HG03432 (cell line): ENCODE measurements at regions not wholly inside any gene's neighbourhood (a gene's known extent, or its start where the extent isn't known, plus 50 kb on each side); places are given as distances from the start of the nearest gene placed in this dataset.
A peak's percentile ranks its signal among the peaks of the same experiment; 100 is the strongest.

Experiments used
- ATAC-seq: cut with Tn5 transposase; IDR thresholded peaks from one replicate; pipeline ENCODE4 v1.9.1; 2021; ENCODE audit warnings: mild to moderate bottlenecking, moderate library complexity; ENCODE audit not compliant: unreplicated experiment

- no peak for ATAC-seq
Observed at GRCh38 chr17:72403713-72404209, 282.9 kb downstream of the SOX9 start.

GRCh38 chr17:72404872-72405271 is 284.1 kb downstream of the SOX9 start:
- ATAC-seq: no peak

GRCh38 chr17:72405662-72406230 is 284.9 kb downstream of the SOX9 start:
- no peak for ATAC-seq

GRCh38 chr17:72406498-72406897 is 285.7 kb downstream of the SOX9 start:
- ATAC-seq: no peak

GRCh38 chr17:72407336-72407909 is 286.6 kb downstream of the SOX9 start:
- peak; percentile 88 for ATAC-seq

GRCh38 chr17:72407931-72408330 is 287.1 kb downstream of the SOX9 start:
- ATAC-seq: no peak

GRCh38 chr17:72408641-72409040 is 287.8 kb downstream of the SOX9 start:
- no peak for ATAC-seq

- no peak for ATAC-seq
Observed at GRCh38 chr17:72409405-72410002, 288.7 kb downstream of the SOX9 start.

GRCh38 chr17:72411124-72411563 is 290.3 kb downstream of the SOX9 start:
- ATAC-seq: no peak

GRCh38 chr17:72412650-72413076 is 291.8 kb downstream of the SOX9 start:
- ATAC-seq: no peak

- ATAC-seq: no peak
Observed at GRCh38 chr17:72413077-72414031, 292.5 kb downstream of the SOX9 start.

- no peak for ATAC-seq
Observed at GRCh38 chr17:72414032-72414396, 293.2 kb downstream of the SOX9 start.

- ATAC-seq: no peak
Observed at GRCh38 chr17:72414967-72415853, 294.4 kb downstream of the SOX9 start.

- no peak for ATAC-seq
Observed at GRCh38 chr17:72416054-72416675, 295.3 kb downstream of the SOX9 start.

GRCh38 chr17:72416905-72417304 is 296.1 kb downstream of the SOX9 start:
- ATAC-seq: no peak

GRCh38 chr17:72417627-72418026 is 296.8 kb downstream of the SOX9 start:
- ATAC-seq: no peak

GRCh38 chr17:72419866-72420774 is 299.3 kb downstream of the SOX9 start:
- peak; percentile 55 for ATAC-seq

GRCh38 chr17:72420775-72421127 is 299.9 kb downstream of the SOX9 start:
- ATAC-seq: no peak
